Tibial artery (tissue), 4 donors: ENCODE measurements at regions not wholly inside any gene's neighbourhood (a gene's known extent, or its start where the extent isn't known, plus 50 kb on each side); places are given as distances from the start of the nearest gene placed in this dataset.
"Not testable (repeated sequence)": the region's sequence is repeated elsewhere in the genome, so short reads cannot be mapped to it uniquely, and the experiment has no call there.

Experiments used
- DNase-seq, 2 donors: peaks; one replicate each; pipeline ENCODE4 v3.0.0-alpha.2; 2019
- H3K27ac ChIP-seq, 2 donors: fragments of 200-600 bp; sonication (generic) in 1 of 2; 1 replicate in 1 of 2; 2 replicates in 1 of 2; pipeline ENCODE4 v1.5.1; 2018 to 2019; ENCODE audit warnings: mild to moderate bottlenecking in 1 of 2
- H3K27me3 ChIP-seq, 2 donors: fragments of 200-600 bp; sonication (generic) in 1 of 2; one replicate each; pipeline versions ENCODE4 v1.5.1 to v1.6.0; 2016 to 2019
- H3K36me3 ChIP-seq, 3 donors: fragments of 200-600 bp; sonication (generic) in 2 of 3; one replicate each; pipeline ENCODE4 v1.5.1; 2016 to 2019; ENCODE audit warnings: mild to moderate bottlenecking in 2 of 3
- H3K4me1 ChIP-seq, 4 donors: fragments of 200-600 bp; sonication (generic) in 2 of 4; 1 replicate in 3 of 4; 2 replicates in 1 of 4; pipeline ENCODE4 v1.5.1; 2016 to 2019
- H3K4me3 ChIP-seq, 2 donors: fragments of 200-600 bp; sonication (generic) in 1 of 2; 1 replicate in 1 of 2; 2 replicates in 1 of 2; pipeline ENCODE4 v1.5.1; 2018 to 2019; ENCODE audit warnings: mild to moderate bottlenecking in 2 of 2
- H3K9me3 ChIP-seq, 3 donors: fragments of 200-600 bp; sonication (generic) in 1 of 3; one replicate each; pipeline ENCODE4 v1.5.1; 2016 to 2019
- CTCF ChIP-seq, 2 experiments: fragments of 200-600 bp in 1 of 2; fragments of 450-650 bp in 1 of 2; IDR thresholded peaks; one replicate each; pipeline ENCODE4 v1.5.1; 2017 to 2019; ENCODE audit warnings: antibody characterized with exemption in 2 of 2, mild to moderate bottlenecking in 1 of 2, moderate library complexity in 1 of 2
- intact Hi-C: fragments of 100-400 bp; cut with DNase I; formaldehyde crosslinking; loops from one replicate; pipeline ENCODE4 v1.15.0; 2023; ENCODE audit warnings: low total_unique reads

- Histone ChIP-seq H3K36me3 (no peaks in the 10 kb centered on the region), H3K27me3 (no peaks in the 10 kb centered on the region), H3K9me3 (no peaks in the 10 kb centered on the region), H3K4me1 (peaks cover 0 to 8% (median 3%) of the 10 kb centered on the region in 4 donors), H3K4me3 (no peak overlapping the region), H3K27ac (no peak overlapping the region)
- intact Hi-C loops = no loop called here
- DNase-seq = no peak
- no peak for TF ChIP-seq CTCF (IDR thresholded peaks at IDR 0.05)
Observed at GRCh38 chr2:150122871-150123613, 364.4 kb downstream of the RND3 start.

- DNase-seq = no peak
- TF ChIP-seq CTCF (IDR thresholded peaks at IDR 0.05) = no peak
- intact Hi-C loops = no loop called here
Observed at GRCh38 chr2:150122156-150122555, 365.3 kb downstream of the RND3 start.

GRCh38 chr2:150120326-150120955, 367.0 kb downstream of the RND3 start:
- no peak for TF ChIP-seq CTCF (IDR thresholded peaks at IDR 0.05)
- DNase-seq = no peak
- H3K27ac ChIP-seq = no peak overlapping the region
- no peaks in the 10 kb centered on the region for H3K27me3 ChIP-seq
- intact Hi-C loops = no loop called here
- no peak overlapping the region for H3K4me3 ChIP-seq
- no peaks in the 10 kb centered on the region for H3K9me3 ChIP-seq
- H3K36me3 ChIP-seq = no peaks in the 10 kb centered on the region
- H3K4me1 ChIP-seq = peaks cover 0 to 2% (median under 1%) of the 10 kb centered on the region in 4 donors

More at GRCh38 chr2:150122156-150122555, 365.3 kb downstream of the RND3 start:
- H3K36me3 ChIP-seq = no peaks in the 10 kb centered on the region
- no peak overlapping the region for H3K27ac ChIP-seq
- no peaks in the 10 kb centered on the region for H3K27me3 ChIP-seq
- H3K4me3 ChIP-seq = no peak overlapping the region
- H3K9me3 ChIP-seq = no peaks in the 10 kb centered on the region
- H3K4me1 ChIP-seq = peaks cover 0 to 8% (median 3%) of the 10 kb centered on the region in 4 donors

DNA sequence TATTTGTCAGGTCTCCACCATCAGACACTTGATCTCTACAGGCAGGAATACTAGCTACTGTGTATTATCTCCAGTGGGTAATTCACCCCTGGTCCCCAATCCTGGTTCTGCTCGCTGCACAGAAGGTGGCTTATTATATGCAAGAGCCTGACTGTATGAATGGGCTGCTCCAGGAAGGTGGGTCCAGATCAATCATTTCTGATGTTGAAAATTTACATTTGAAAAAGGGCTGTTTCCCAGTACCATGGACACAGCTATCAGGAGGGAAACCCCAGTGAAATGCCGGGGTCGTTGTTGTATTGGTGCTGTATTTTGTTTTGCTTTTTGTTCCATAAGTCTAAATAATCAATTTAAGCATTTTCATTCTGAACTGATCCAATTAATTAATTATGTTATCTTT, 367.6 kb downstream of the RND3 start:
- no peak overlapping the region for H3K27ac ChIP-seq
- no peaks in the 10 kb centered on the region for H3K27me3 ChIP-seq
- no peaks in the 10 kb centered on the region for H3K9me3 ChIP-seq
- no peak for TF ChIP-seq CTCF (IDR thresholded peaks at IDR 0.05)
- H3K36me3 ChIP-seq = no peaks in the 10 kb centered on the region
- DNase-seq = no peak
- H3K4me3 ChIP-seq = no peak overlapping the region
- intact Hi-C loops = no loop called here
- no peaks in the 10 kb centered on the region for H3K4me1 ChIP-seq

- H3K4me3 ChIP-seq, intact Hi-C loops, DNase-seq, H3K4me1 ChIP-seq, H3K27me3 ChIP-seq, H3K36me3 ChIP-seq, H3K9me3 ChIP-seq, H3K27ac ChIP-seq: not testable (repeated sequence)
Observed at GRCh38 chr2:150114089-150114488, 373.4 kb downstream of the RND3 start.

DNA sequence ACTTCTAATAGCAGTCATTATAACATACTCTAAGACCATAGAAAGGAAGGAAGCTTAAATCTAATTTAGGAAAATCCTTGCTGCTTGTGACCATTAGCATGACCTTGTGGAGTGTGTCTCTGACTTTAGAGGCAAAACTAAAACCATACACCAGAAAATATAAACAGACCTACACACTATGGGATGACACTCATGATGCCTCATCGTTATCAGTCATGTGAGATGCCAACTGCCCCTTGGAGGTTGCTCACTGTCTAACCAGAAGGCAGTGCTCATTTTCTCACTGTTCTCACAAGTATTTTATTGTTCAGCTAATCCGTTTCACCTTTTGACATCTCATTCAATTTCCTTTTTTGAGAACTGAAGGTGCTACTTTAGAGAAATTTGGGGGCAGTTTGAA, 376.9 kb downstream of the RND3 start:
- Histone ChIP-seq H3K9me3 (no peaks in the 10 kb centered on the region), H3K27ac (no peak overlapping the region), H3K4me3 (no peak overlapping the region), H3K4me1 (no peaks in the 10 kb centered on the region), H3K27me3 (no peaks in the 10 kb centered on the region), H3K36me3 (no peaks in the 10 kb centered on the region)
- TF ChIP-seq CTCF (IDR thresholded peaks at IDR 0.05) = no peak
- intact Hi-C loops = no loop called here
- no peak for DNase-seq
